GM19467 (cell line): ENCODE measurements at regions not wholly inside any gene's neighbourhood (a gene's known extent, or its start where the extent isn't known, plus 50 kb on each side); places are given as distances from the start of the nearest gene placed in this dataset.
"Not testable (repeated sequence)": the region's sequence is repeated elsewhere in the genome, so short reads cannot be mapped to it uniquely, and the experiment has no call there.

ENCODE experiments used
- ATAC-seq: cut with Tn5 transposase; IDR thresholded peaks from one replicate; pipeline ENCODE4 v1.9.1; 2021; ENCODE audit warnings: mild to moderate bottlenecking, moderate library complexity; ENCODE audit not compliant: unreplicated experiment

DNA sequence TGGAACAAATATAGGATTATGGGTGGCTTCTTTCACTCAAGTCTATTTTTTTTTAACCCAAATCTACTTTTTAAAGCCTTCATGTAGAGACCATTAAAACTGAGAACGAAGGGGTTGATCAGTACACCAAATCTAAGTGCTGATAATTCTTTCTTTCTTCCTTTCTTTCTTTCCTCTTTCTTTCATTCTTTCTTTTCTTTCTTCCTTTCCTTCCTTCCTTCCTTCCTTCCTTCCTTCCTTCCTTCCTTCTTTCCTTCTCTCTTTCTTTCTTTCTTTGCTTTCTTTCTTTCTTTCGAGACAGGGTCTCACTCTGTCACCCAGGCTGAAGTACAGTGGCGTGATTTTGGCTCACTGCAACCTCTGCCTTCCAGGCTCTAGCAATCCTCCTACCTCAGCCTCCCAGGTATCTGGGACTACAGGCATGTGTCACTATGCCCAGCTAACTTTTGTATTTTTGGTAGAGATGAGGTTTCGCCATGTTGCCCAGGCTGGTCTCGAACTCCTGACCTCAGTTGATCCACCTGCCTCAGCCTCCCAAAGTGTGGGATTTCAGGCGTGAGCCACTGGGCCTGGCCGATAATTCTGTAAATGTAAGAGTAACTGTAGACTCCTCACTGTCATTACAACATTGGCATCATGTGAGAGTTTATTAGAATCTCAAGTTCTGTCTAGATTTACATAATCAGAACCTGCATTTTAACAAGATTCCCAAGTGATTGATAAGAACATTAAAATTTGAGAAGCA lies 236.4 kb downstream of the TFEC start:
- ATAC-seq = no peak

DNA sequence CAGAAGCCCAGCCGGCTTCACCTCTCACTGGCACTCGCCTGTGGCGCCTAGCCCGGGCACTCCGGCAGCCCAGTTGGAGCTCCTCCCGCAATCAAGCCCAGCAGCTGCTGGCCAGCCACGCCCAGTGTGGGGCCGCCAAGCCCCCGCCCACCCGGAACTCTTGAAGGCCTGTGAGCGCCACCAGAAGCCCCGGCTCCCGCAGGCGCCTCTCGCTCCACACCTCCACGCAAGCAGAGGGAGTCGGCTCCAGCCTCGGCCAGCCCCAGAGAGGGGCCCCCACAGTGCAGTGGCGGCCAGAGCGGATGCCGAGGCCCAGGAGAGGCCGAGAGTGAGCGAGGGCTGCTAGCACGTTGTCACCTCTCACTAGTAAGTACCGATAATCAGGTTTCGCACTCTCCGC lies 240.7 kb downstream of the TFEC start:
- no peak for ATAC-seq

DNA sequence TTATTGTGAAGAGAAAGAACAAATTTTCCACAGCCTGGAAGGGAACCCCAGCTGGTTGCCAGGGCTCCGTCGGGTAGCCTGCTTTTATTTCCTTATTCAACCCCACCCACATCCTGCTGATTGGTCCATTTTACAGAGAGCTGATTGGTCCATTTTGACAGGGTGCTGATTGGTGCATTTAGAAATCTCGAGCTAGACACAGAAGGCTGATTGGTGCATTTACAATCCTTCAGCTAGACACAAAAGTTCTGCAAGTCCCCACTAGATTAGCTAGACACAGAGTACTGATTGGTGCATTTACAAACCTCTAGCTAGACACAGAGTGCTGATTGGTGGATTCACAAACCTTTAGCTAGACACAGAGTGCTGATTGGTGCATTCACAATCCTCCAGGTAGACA lies 241.1 kb downstream of the TFEC start:
- not testable (repeated sequence) for ATAC-seq

DNA sequence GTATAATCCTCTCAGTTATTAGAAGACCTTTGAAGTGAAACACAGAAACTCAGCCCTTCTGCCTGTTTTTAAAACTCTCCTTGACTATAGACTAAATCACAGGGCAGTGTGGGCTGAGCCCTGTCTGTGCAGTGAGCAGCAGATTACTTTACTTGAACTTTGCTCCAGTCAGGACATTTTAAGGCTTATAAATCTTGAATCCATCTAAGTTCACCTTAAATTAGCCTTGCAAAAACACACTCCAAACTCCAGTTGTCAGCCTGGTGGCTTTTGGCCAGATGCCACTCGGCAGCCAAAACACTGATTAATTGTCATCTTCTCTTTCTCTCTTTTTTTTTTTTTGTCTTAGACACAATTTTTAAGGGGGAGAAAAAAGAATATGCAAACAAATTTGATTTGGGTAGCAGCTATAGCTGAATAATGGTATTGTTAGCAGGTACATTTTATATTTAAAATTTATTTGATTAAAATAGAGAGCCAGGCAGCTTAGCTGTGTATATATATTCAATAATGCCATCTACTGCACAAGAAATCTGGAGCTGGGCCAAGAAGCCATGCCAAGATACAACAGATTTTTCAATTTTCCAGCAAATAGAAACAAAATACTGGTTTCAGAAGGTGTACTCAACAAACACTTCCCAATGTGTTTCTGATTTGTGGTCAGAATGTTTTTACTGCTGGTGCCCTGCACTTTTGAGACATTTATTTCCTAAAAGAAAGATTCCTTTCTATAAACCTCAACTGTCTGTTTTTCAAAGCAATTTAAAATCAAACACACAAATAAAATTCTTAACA lies 247.7 kb downstream of the TFEC start:
- ATAC-seq = no peak

GRCh38 chr7:115779561-115779960 lies 251.0 kb downstream of the TFEC start:
- no peak for ATAC-seq

DNA sequence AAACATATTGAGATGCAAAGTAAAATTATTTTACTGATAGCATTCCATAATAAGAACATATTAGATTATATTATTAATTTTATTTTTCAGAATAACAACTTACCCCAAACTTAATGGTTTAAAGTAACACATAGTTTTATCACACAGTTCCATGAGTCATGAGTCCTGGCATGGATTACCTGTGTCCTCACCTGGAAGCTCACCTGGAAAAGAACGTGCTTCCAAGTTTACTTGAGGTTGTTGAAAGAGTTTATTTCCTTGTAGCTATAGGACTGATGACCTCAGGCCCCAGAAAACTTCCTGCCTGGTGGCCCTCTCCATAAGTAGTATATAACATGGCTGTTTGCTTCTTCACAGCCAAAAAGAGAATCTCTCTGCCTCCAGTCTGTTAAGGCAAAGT lies 254.6 kb downstream of the TFEC start:
- ATAC-seq = no peak

DNA sequence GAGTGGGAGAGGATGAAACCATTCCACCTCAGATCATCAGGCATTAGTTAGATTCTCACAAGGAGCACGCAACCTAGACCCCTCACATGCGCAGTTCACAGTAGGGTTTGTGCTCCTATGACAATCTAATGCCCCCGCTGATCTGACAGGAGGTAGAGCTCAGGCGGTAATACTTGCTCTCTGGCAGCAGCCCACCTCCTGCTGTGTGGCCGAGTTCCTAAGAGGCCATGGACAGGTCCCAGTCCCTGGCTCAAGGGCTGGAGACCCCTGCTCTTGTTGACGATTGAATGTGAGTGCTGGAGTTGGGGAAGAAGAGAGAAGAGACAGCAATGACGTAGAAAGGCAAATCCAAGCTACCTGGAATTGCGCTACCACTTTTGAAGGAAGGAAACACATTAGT lies 267.2 kb downstream of the TFEC start:
- ATAC-seq = no peak

DNA sequence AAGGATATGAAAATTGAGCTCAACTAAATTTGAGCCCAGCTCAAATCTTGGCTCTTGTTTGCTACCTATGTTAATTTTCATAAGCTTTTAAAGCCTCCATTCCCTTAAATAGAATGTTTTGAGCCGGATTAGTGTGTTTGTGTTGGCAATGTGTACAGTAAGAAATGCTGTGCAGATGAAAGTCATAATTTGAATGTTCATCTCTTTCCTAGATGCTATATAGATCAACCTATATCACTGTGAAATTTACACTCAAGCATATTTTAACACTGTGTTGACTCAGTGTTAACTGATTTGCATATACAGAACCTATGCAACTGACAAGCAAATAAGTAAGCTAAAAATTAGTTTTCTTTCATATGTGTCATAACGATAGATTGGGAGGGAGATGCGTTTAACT lies 272.5 kb downstream of the TFEC start:
- no peak for ATAC-seq

- no peak for ATAC-seq
Observed at GRCh38 chr7:115754226-115754625, 276.3 kb downstream of the TFEC start.

GRCh38 chr7:115749924-115750323 lies 280.6 kb downstream of the TFEC start:
- no peak for ATAC-seq

GRCh38 chr7:115748123-115748738 lies 282.3 kb downstream of the TFEC start:
- ATAC-seq = no peak

DNA sequence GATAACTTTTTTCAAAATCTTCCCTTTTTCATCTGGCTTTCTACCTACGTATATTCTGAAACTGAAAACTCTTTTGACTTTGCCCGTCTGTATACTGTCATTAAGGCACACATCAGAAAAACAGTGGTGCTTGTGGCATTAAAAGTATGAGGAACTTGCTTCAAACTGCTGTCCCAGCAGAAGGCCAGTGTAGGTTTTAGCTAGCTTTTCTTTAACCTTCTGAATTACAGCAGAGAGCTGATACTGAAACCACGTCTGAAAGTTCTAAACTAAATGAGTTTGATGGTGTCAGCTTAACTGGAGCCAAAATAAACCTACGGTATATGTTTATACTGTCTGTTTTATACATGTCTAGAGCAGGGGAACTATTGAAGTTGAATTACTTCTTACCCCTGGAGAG lies 283.4 kb downstream of the TFEC start:
- no peak for ATAC-seq

DNA sequence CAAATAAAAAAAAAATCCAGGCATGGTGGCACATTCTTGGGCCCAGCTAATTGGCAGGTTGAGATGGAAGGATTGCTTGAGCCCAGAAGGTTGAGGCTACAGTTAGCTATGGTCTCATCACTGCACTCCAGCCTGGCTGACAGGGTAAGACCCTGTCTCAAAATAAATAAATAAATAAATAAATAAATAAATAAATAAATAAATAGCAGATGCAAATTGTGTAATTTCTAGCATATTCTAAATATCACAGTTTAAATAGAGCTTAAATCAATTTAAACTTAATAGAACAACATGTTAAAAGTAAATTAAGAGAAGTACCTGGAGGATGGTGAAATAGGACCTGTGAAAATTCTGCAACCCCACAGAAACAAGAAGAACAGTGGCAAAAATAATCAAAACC lies 290.5 kb downstream of the TFEC start:
- no peak for ATAC-seq

DNA sequence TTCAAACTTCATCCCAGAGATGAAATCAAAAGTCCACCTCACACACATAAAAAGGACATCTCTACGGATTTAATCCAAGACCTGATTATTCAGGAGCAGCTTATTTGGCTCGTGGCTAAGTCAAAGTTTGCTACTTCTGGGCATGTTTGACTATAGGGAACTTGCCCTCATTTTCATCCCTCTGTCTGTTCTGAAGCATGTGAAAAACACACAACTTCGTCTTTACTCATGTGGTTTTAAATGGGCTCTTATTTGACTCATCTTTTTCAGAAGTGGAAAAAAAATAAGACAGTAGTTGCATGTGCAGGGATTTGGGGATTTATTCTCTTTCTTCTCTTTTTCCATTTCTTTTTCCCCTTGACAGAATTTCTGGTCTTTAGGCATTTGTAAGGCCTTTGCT lies 295.9 kb downstream of the TFEC start:
- no peak for ATAC-seq

DNA sequence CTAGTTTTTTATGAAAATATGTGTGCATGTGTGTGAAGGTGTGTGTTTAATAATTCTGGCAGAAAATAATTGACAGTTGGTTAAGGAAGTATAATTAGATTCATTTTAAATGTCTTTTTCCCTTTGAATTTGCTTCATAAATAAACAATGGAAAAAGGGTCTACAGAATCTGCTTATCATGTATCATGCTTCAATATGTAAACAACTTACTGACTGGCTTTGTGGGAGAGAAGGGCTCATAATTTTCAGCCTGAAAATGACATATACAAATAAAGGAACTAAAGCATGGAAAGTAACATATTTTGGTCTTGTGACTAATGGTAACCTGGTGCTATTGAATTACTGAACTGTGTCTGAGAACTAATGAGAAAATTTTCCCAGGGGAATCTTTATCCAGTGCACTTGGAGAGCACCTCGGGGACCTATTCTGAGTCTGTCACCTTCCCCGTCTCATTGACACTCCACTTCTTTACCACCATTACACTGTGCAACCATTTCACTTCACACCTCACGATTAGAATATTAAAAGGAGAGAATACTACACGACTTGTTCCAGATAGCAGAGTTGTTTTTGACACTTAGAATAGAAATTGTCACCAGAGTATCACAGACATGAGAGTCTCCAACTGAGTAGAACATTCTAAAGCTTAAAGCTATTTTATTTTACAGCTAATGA lies 298.6 kb downstream of the TFEC start:
- ATAC-seq = no peak

- ATAC-seq = no peak
Observed at GRCh38 chr7:115728518-115728917, 302.0 kb downstream of the TFEC start.

DNA sequence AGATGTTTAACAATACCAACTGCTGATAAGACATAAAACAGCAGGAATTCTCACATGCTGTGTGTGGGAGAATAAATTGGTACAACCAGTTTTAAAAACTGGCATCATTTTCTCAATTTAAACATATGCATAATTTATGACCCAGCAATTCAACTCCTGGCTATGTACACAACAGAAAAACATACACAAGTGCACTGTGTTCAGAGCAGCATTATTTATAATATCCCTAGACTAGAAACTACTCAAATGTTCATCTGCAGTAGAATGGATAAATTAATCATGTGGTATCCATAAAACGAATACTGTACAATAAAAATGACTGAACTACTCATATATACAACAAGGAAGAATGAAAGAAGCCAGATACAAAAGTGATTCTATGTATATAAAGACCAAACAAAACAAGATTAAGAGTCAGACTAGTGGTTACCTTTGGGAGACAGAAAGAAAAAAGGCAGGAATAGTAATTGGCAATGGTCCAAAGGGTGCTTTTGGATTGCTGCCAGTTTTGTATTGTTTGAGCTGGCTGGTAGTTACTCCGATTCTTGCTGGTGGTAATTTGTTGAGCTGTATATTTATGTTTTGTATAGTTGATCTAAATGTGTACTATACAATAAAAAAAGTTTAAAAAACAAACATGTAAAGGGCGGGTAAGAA lies 306.0 kb downstream of the TFEC start:
- ATAC-seq = no peak

DNA sequence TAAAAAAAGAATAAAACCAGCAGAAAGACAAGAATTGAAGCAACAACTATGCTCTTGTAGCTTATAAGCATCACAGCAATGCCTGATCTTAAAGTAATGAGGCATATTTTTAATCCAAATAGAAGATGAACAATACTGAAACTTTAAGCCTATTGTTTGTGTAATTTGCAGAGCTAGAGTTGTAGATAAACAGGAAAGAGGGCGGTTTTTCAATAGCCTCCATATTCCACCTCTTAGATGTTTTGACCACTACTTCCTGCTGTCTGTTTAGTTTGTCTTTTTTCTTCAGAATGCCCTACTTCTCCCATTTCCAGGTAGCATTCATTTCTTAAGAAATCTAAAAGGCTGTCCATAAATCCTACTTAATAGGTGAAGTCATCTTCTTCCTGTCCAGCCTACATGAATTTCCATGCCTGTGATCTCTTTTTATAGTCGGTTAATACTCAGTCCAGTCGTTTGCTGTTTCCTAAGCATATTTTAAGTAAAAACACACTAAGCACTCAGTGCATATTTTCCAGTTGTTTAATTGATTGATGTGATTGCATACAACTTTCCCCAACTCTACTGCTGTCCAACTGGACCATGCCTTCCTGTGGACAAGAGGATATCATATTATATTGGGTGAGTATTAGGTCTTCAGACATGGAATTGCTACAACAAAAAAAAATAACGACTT lies 308.1 kb downstream of the TFEC start:
- no peak for ATAC-seq

DNA sequence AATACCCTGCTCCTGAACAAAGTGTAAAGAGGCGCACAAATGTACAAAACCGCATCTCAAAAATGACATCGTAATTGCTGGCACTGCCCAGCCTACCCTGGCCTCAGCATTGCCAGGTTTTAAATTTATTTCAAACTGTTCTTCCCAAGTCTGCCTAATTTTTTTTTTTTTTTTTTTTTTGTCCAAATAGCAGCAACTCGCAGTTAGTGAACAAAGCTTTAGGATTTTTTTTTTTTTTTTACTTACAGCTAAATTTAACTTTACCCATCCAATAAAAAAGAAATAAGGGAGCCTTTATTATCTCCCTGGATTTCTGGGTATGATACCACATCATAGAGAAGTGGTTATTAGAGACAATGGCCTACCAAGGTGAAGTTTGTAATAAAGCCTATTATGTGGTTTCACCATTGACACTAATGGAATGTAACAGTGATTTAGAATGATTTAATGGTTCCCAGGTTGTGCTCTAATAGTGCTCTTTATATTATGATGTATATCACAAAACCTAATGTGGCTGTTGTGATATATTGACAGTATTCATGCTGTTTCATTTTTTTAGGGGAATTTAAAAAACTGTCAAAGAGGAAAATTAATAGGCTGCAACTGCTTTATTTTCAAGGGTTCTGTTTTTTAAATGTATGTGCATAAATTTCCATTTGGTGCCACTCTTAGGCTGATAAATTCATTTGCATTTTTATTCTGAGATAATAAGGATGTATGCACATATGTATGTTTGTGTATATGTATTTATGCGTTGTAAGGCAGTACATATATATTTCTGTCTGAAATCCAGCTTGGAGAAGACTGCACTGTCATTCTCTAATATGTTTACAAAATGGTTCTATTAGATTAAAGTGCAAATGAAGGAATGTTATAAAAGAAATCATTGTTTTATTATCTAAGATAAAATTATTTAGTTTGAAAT lies 309.0 kb downstream of the TFEC start:
- ATAC-seq = no peak
